ENCODE measurements at regions not wholly inside any gene's neighbourhood (a gene's known extent, or its start where the extent isn't known, plus 50 kb on each side); places are given as distances from the start of the nearest gene placed in this dataset.
"Not testable (repeated sequence)": the region's sequence is repeated elsewhere in the genome, so short reads cannot be mapped to it uniquely, and the experiment has no call there.

GRCh38 chr6:15897063-15897876, 231.6 kb upstream of the MYLIP start:
- DNase-seq = no peak

GRCh38 chr6:15894973-15895725, 232.3 kb upstream of the DTNBP1 start:
- no peak for DNase-seq

- DNase-seq = peak in 1 of 2 experiments; percentile 26
Observed at GRCh38 chr6:15893556-15894253, 230.9 kb upstream of the DTNBP1 start.

- DNase-seq = no peak
Observed at GRCh38 chr6:15892369-15892768, 229.5 kb upstream of the DTNBP1 start.

GRCh38 chr6:15888798-15889772, 226.3 kb upstream of the DTNBP1 start:
- DNase-seq = no peak

GRCh38 chr6:15887491-15888461, 224.9 kb upstream of the DTNBP1 start:
- no peak for DNase-seq

GRCh38 chr6:15885624-15886023, 222.8 kb upstream of the DTNBP1 start:
- no peak for DNase-seq

GRCh38 chr6:15883593-15883992, 220.8 kb upstream of the DTNBP1 start:
- DNase-seq = not testable (repeated sequence)

GRCh38 chr6:15882915-15883314, 220.1 kb upstream of the DTNBP1 start:
- no peak for DNase-seq

- DNase-seq = no peak
Observed at GRCh38 chr6:15882345-15882744, 219.5 kb upstream of the DTNBP1 start.

GRCh38 chr6:15881150-15881549, 218.3 kb upstream of the DTNBP1 start:
- DNase-seq = no peak

GRCh38 chr6:15880262-15880973, 217.6 kb upstream of the DTNBP1 start:
- no peak for DNase-seq

- peak; percentile 41 to 86 for DNase-seq
Observed at GRCh38 chr6:15879371-15880261, 216.8 kb upstream of the DTNBP1 start.

- no peak for DNase-seq
Observed at GRCh38 chr6:15877231-15877630, 214.4 kb upstream of the DTNBP1 start.

GRCh38 chr6:15876406-15876805, 213.6 kb upstream of the DTNBP1 start:
- no peak for DNase-seq

- no peak for DNase-seq
Observed at GRCh38 chr6:15875797-15876196, 213.0 kb upstream of the DTNBP1 start.

- no peak for DNase-seq
Observed at GRCh38 chr6:15874821-15875220, 212.0 kb upstream of the DTNBP1 start.

GRCh38 chr6:15874326-15874725, 211.5 kb upstream of the DTNBP1 start:
- no peak for DNase-seq
